ENCODE measurements at regions not wholly inside any gene's neighbourhood (a gene's known extent, or its start where the extent isn't known, plus 50 kb on each side); places are given as distances from the start of the nearest gene placed in this dataset.

DNA sequence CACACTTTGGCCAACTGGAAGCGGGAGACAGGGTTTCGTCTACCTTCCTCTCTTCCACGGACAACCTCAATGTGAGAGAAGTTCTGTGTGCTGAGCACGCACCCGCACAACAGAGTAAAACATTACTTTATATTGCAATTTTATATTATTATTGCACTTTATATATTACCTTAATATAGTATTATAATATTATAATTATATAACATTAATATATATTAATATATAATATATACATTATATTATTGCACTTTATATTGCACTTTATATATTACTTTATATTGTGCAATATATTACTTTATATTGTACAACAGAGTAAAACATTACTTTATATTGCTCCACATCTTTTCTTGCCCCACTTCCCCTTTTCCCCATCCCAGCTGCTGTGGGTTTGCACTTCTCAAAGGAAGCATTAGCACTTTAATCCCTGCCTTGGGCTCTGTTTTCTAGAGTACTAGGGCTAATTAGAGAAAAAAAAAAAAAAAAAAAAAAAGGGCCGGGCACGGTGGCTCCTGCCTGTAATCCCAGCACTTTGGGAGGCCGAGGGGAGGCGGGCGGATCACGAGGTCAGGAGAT, 76.4 kb upstream of the SLC4A7 start:
- CTCF ChIA-PET = no interaction called here
- TF ChIP-seq, protein P1, sequence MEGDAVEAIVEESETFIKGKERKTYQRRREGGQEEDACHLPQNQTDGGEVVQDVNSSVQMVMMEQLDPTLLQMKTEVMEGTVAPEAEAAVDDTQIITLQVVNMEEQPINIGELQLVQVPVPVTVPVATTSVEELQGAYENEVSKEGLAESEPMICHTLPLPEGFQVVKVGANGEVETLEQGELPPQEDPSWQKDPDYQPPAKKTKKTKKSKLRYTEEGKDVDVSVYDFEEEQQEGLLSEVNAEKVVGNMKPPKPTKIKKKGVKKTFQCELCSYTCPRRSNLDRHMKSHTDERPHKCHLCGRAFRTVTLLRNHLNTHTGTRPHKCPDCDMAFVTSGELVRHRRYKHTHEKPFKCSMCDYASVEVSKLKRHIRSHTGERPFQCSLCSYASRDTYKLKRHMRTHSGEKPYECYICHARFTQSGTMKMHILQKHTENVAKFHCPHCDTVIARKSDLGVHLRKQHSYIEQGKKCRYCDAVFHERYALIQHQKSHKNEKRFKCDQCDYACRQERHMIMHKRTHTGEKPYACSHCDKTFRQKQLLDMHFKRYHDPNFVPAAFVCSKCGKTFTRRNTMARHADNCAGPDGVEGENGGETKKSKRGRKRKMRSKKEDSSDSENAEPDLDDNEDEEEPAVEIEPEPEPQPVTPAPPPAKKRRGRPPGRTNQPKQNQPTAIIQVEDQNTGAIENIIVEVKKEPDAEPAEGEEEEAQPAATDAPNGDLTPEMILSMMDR (IDR thresholded peaks at IDR 0.05; ENCODE audit: unreplicated experiment) = no peak
- Mint-ChIP-seq H3K4me3 (ENCODE audit: unreplicated experiment) (no peak overlapping the region), H3K27me3 (ENCODE audit: insufficient read depth, unreplicated experiment) (no peaks in the 10 kb centered on the region), H3K4me1 (ENCODE audit: insufficient read depth, unreplicated experiment) (peaks cover 13% of the 10 kb centered on the region), H3K36me3 (ENCODE audit: insufficient read depth, unreplicated experiment) (peaks cover 4% of the 10 kb centered on the region), H3K27ac (ENCODE audit: low read depth, unreplicated experiment) (no peak overlapping the region), H3K9me3 (ENCODE audit: unreplicated experiment) (no peaks in the 10 kb centered on the region)
- no peak for DNase-seq (ENCODE audit: unreplicated experiment)
- BruUV-seq (replicated peaks) = no TSS peak
- POLR2A ChIA-PET = interaction anchor here (0.6 to 1.7 kb wide), 4 partner anchors 19 to 903 kb away, joined by 3 to 4 read pairs (median 4); no protein-coding TSS in a partner anchor
- intact Hi-C loops (cut with micrococcal nuclease) = no loop called here

DNA sequence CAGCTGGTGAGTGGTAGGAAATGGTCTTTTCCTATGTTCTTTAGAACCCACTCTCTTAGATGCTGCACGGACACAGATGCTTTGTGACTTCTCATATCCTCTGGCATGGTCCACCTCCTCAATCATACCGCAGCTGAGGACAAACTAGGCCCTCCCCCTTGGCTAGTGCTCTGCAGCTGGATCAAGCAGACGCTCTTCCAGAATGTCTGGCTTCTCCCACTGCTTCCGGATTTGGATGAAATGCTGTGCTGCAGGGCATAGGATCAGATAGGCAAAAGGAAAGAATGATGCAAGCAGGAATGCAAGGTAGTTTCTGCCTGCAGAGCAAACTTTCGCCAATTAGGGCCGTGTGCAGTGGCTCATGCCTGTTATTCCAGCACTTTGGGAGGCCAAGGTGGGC, 75.7 kb upstream of the SLC4A7 start:
- intact Hi-C loops (cut with micrococcal nuclease) = no loop called here
- Mint-ChIP-seq H3K36me3 (ENCODE audit: insufficient read depth, unreplicated experiment) (peaks cover 4% of the 10 kb centered on the region), H3K27ac (ENCODE audit: low read depth, unreplicated experiment) (no peak overlapping the region), H3K4me1 (ENCODE audit: insufficient read depth, unreplicated experiment) (peaks cover 9% of the 10 kb centered on the region), H3K9me3 (ENCODE audit: unreplicated experiment) (no peaks in the 10 kb centered on the region), H3K27me3 (ENCODE audit: insufficient read depth, unreplicated experiment) (no peaks in the 10 kb centered on the region), H3K4me3 (ENCODE audit: unreplicated experiment) (no peak overlapping the region)
- CTCF ChIA-PET = no interaction called here
- TF ChIP-seq, protein P1 (IDR thresholded peaks at IDR 0.05; ENCODE audit: unreplicated experiment) = no peak
- DNase-seq (ENCODE audit: unreplicated experiment) = peak; percentile 92
- no TSS peak for BruUV-seq (replicated peaks)
- POLR2A ChIA-PET = interaction anchor here (0.6 to 1.7 kb wide), 3 partner anchors 31 to 94 kb away, joined by 3 to 4 read pairs (median 4); no protein-coding TSS in a partner anchor

DNA sequence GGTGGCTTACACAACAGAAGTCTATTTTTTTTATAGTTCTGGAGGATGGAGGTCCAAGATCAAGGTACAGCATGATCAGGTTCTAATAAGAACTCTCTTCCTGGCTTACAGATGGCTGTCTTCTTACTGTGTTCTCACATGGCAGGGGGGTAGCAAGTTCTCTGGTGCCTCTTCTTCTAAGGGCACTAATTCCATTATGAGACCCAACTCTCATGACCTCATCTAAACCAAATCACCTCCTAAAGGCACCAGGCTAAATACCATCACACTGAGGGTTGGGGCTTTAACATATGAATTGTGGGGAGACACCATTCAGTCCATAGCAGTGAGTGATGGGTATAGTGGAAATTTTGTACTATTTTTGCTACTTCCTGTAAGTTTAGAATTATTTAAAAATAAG, 75.2 kb upstream of the SLC4A7 start:
- Mint-ChIP-seq H3K4me1 (ENCODE audit: insufficient read depth, unreplicated experiment) (peaks cover 9% of the 10 kb centered on the region), H3K27ac (ENCODE audit: low read depth, unreplicated experiment) (no peak overlapping the region), H3K4me3 (ENCODE audit: unreplicated experiment) (no peak overlapping the region), H3K27me3 (ENCODE audit: insufficient read depth, unreplicated experiment) (no peaks in the 10 kb centered on the region), H3K36me3 (ENCODE audit: insufficient read depth, unreplicated experiment) (peaks cover 4% of the 10 kb centered on the region), H3K9me3 (ENCODE audit: unreplicated experiment) (no peaks in the 10 kb centered on the region)
- no peak for DNase-seq (ENCODE audit: unreplicated experiment)
- intact Hi-C loops (cut with micrococcal nuclease) = no loop called here
- TF ChIP-seq, protein P1 (IDR thresholded peaks at IDR 0.05; ENCODE audit: unreplicated experiment) = no peak
- CTCF ChIA-PET = no interaction called here
- POLR2A ChIA-PET = interaction anchor here (1.7 kb wide), 1 partner anchor 77 kb away, joined by 4 read pairs; no protein-coding TSS in a partner anchor
- no TSS peak for BruUV-seq (replicated peaks)

DNA sequence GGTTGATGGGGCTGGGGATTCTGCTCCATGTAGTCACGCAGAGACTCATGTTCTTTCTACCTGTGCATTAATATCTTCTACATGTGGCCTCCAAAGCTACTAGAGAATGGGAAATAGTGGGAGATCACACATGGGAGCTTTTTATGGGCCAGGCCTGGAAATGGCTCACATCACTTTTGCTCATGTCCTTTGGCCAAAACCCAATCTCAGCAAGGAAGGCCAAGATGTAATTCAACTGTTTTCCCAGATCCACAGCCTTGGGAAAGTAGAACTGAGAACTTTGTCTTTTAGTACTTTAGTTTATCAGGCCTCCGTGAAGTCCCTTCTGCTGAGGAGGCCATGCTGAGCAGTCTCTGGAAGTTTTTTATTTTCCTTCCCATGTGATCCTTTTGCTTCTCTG, 73.2 kb upstream of the SLC4A7 start:
- Mint-ChIP-seq H3K4me3 (ENCODE audit: unreplicated experiment) (no peak overlapping the region), H3K36me3 (ENCODE audit: insufficient read depth, unreplicated experiment) (peaks cover 4% of the 10 kb centered on the region), H3K9me3 (ENCODE audit: unreplicated experiment) (no peaks in the 10 kb centered on the region), H3K27me3 (ENCODE audit: insufficient read depth, unreplicated experiment) (no peaks in the 10 kb centered on the region), H3K4me1 (ENCODE audit: insufficient read depth, unreplicated experiment) (peaks cover 24% of the 10 kb centered on the region), H3K27ac (ENCODE audit: low read depth, unreplicated experiment) (no peak overlapping the region)
- DNase-seq (ENCODE audit: unreplicated experiment) = no peak
- intact Hi-C loops (cut with micrococcal nuclease) = no loop called here
- no TSS peak for BruUV-seq (replicated peaks)
- TF ChIP-seq, protein P1 (IDR thresholded peaks at IDR 0.05; ENCODE audit: unreplicated experiment) = no peak
- CTCF ChIA-PET = interaction anchor here (0.6 to 1.1 kb wide), 2 partner anchors 36 to 62 kb away, joined by 3 to 5 read pairs; no protein-coding TSS in a partner anchor
- POLR2A ChIA-PET = interaction anchor here (1.0 kb wide), 1 partner anchor 118 kb away, joined by 3 read pairs; no protein-coding TSS in a partner anchor

Measured in MCF 10A (cell line).